Liver (tissue), 7 donors: ENCODE measurements at regions not wholly inside any gene's neighbourhood (a gene's known extent, or its start where the extent isn't known, plus 50 kb on each side); places are given as distances from the start of the nearest gene placed in this dataset.

Experiments
- DNase-seq: peaks from one replicate; pipeline ENCODE4 v3.0.0-alpha.2; 2017; ENCODE audit warnings: low spot score
- H3K27ac ChIP-seq, 2 donors: one replicate each; pipeline ENCODE4 v1.7.0; 2013; ENCODE audit warnings: inconsistent platforms in 2 of 2, low read length in 2 of 2, control low read depth in 1 of 2, low read depth in 1 of 2, mild to moderate bottlenecking in 1 of 2
- H3K27me3 ChIP-seq, 4 donors: one replicate each; pipeline versions ENCODE4 v1.6.1 to v1.7.0; 2013; ENCODE audit warnings: low read length in 3 of 4, inconsistent platforms in 1 of 4, mild to moderate bottlenecking in 1 of 4, moderate library complexity in 1 of 4; ENCODE audit not compliant: control insufficient read depth in 4 of 4, insufficient read depth in 4 of 4
- H3K36me3 ChIP-seq, 4 donors: one replicate each; pipeline versions ENCODE4 v1.6.1 to v1.7.0; 2013; ENCODE audit warnings: low read length in 3 of 4, mild to moderate bottlenecking in 3 of 4, low read depth in 1 of 4, moderate library complexity in 1 of 4; ENCODE audit not compliant: control insufficient read depth in 4 of 4, insufficient read depth in 3 of 4
- H3K4me1 ChIP-seq, 4 donors: one replicate each; pipeline versions ENCODE4 v1.6.1 to v1.7.0; 2013; ENCODE audit warnings: low read length in 3 of 4, mild to moderate bottlenecking in 3 of 4, moderate library complexity in 1 of 4; ENCODE audit not compliant: control insufficient read depth in 4 of 4, insufficient read depth in 4 of 4
- H3K4me3 ChIP-seq, 3 donors: one replicate each; pipeline versions ENCODE4 v1.6.1 to v1.7.0; 2013; ENCODE audit warnings: low read length in 3 of 3, control low read depth in 1 of 3, low read depth in 1 of 3, mild to moderate bottlenecking in 1 of 3
- H3K9ac ChIP-seq, 2 donors: one replicate each; pipeline ENCODE4 v1.7.0; 2013; ENCODE audit warnings: low read length in 2 of 2, mild to moderate bottlenecking in 2 of 2, moderate library complexity in 2 of 2, control low read depth in 1 of 2, low read depth in 1 of 2
- H3K9me3 ChIP-seq, 4 donors: one replicate each; pipeline versions ENCODE4 v1.6.1 to v1.7.0; 2013; ENCODE audit warnings: low read length in 3 of 4; ENCODE audit not compliant: control insufficient read depth in 4 of 4
- FOXA1 ChIP-seq: IDR thresholded peaks from 2 replicates; pipeline ENCODE4 v1.6.1; 2016; ENCODE audit warnings: antibody characterized with exemption
- GABPA ChIP-seq, 2 donors: IDR thresholded peaks in 1 of 2; conservative IDR thresholded peaks in 1 of 2; 2 replicates each; pipeline ENCODE4 v1.6.1; 2016; ENCODE audit warnings: antibody characterized with exemption in 2 of 2, mild to moderate bottlenecking in 1 of 2, moderate library complexity in 1 of 2
- HNF4G ChIP-seq: IDR thresholded peaks from 2 replicates; pipeline ENCODE4 v1.6.1; 2016; ENCODE audit warnings: antibody characterized with exemption
- JUND ChIP-seq, 2 donors: IDR thresholded peaks; 2 replicates each; pipeline ENCODE4 v1.6.1; 2016; ENCODE audit warnings: antibody characterized with exemption in 2 of 2
- NR2F2 ChIP-seq: IDR thresholded peaks from 2 replicates; pipeline ENCODE4 v1.6.1; 2016; ENCODE audit warnings: antibody characterized with exemption
- RAD21 ChIP-seq, 2 donors: IDR thresholded peaks; 2 replicates each; pipeline ENCODE4 v1.6.1; 2016; ENCODE audit warnings: antibody characterized with exemption in 2 of 2, mild to moderate bottlenecking in 2 of 2
- RXRA ChIP-seq, 2 donors: IDR thresholded peaks; 2 replicates each; pipeline ENCODE4 v1.6.1; 2017 to 2018; ENCODE audit warnings: antibody characterized with exemption in 2 of 2, mild to moderate bottlenecking in 1 of 2
- WGBS: extraction: QIAGEN DNeasy Blood & Tissue Kit; methylation state at CpG from one replicate; pipeline ENCODE4 v1.1.7; 2013; 5-methylcytosine and 5-hydroxymethylcytosine counted together
- TF ChIP-seq, protein P1 (sequence below): IDR thresholded peaks from 2 replicates; pipeline ENCODE4 v1.6.1; 2016; ENCODE audit warnings: antibody characterized with exemption, mild to moderate bottlenecking
- TF ChIP-seq, protein P2 (sequence below): IDR thresholded peaks from 2 replicates; pipeline ENCODE4 v1.6.1; 2016; ENCODE audit warnings: antibody characterized with exemption
- donor health status: healthy.
- donor health status: healthy.
- donor health status: healthy.
- donor health status: healthy.

DNA sequence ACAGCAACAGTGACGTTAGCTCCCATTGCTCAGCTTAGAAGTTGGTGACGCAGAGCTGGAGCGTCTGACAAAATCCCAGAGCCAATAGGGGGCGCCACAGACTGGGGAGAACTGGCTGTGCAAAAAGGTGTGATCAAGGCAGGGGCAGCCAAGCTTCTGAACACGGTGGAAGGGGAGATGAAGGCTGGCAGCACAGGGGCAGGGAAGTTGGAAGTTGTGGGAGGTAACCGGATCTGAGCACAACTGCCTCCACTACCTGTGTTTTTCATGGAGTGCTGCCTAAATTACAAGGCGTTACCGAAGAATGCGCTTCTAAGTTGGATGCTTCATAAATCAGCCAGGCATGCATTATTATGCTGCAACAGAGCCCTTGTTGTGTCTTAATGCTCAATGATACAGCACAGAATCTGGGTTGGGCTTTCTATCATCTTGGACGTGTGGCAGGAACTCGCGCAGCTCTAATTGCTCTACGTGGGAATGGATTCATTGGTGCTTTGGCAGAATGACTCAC is 370.0 kb downstream of the SLC4A3 start:
- no peaks in the 10 kb centered on the region for H3K36me3 ChIP-seq
- no peaks in the 10 kb centered on the region for H3K4me1 ChIP-seq
- TF ChIP-seq, protein P1, sequence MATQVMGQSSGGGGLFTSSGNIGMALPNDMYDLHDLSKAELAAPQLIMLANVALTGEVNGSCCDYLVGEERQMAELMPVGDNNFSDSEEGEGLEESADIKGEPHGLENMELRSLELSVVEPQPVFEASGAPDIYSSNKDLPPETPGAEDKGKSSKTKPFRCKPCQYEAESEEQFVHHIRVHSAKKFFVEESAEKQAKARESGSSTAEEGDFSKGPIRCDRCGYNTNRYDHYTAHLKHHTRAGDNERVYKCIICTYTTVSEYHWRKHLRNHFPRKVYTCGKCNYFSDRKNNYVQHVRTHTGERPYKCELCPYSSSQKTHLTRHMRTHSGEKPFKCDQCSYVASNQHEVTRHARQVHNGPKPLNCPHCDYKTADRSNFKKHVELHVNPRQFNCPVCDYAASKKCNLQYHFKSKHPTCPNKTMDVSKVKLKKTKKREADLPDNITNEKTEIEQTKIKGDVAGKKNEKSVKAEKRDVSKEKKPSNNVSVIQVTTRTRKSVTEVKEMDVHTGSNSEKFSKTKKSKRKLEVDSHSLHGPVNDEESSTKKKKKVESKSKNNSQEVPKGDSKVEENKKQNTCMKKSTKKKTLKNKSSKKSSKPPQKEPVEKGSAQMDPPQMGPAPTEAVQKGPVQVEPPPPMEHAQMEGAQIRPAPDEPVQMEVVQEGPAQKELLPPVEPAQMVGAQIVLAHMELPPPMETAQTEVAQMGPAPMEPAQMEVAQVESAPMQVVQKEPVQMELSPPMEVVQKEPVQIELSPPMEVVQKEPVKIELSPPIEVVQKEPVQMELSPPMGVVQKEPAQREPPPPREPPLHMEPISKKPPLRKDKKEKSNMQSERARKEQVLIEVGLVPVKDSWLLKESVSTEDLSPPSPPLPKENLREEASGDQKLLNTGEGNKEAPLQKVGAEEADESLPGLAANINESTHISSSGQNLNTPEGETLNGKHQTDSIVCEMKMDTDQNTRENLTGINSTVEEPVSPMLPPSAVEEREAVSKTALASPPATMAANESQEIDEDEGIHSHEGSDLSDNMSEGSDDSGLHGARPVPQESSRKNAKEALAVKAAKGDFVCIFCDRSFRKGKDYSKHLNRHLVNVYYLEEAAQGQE, result no peak
- TF ChIP-seq RAD21 (IDR thresholded peaks at IDR 0.05), result peak in 1 of 2 donors; percentile 28
- H3K27ac ChIP-seq, result no peak overlapping the region
- WGBS, result 69% methylated on average over 13 of the region's 13 CpGs
- no peak overlapping the region for H3K4me3 ChIP-seq
- H3K9me3 ChIP-seq, result peaks cover 0 to 4% (median 1%) of the 10 kb centered on the region in 4 donors
- no peak overlapping the region for H3K9ac ChIP-seq
- H3K27me3 ChIP-seq, result peaks cover 0 to 2% (median 0%) of the 10 kb centered on the region in 4 donors
- DNase-seq, result peak; percentile 36

DNA sequence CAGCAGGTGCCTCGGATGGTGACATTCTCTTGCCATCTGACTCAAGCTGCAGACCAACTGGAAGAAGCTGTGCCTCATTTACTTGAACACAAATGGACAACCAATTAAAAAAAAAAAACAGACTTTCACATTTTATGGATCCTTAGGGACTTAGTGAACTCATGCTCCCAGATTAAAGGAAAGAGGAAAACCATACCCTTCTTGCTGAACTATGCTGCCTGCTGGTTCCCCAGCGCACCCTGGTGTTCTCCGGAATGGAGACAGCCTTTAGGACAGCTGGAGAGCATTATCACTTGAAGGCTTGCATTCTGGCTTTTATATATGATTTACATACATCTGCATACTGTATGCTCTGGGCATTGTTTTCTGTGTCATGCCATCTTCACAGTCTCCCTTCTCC is 370.7 kb downstream of the SLC4A3 start:
- no peak overlapping the region for H3K9ac ChIP-seq
- WGBS, result 90% methylated on average over 3 of the region's 3 CpGs
- no peak for DNase-seq
- TF ChIP-seq HNF4G (no peak), RXRA (IDR thresholded peaks at IDR 0.05) (no peak), RAD21 (IDR thresholded peaks at IDR 0.05) (no peak)
- TF ChIP-seq, protein P2, sequence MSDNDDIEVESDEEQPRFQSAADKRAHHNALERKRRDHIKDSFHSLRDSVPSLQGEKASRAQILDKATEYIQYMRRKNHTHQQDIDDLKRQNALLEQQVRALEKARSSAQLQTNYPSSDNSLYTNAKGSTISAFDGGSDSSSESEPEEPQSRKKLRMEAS, result no peak
- TF ChIP-seq, protein P1, result no peak
- no peaks in the 10 kb centered on the region for H3K36me3 ChIP-seq
- H3K4me3 ChIP-seq, result no peak overlapping the region
- H3K4me1 ChIP-seq, result no peaks in the 10 kb centered on the region
- peaks cover 0 to 2% (median 0%) of the 10 kb centered on the region in 4 donors for H3K27me3 ChIP-seq
- H3K27ac ChIP-seq, result no peak overlapping the region
- H3K9me3 ChIP-seq, result peaks cover 0 to 4% (median 1%) of the 10 kb centered on the region in 4 donors

DNA sequence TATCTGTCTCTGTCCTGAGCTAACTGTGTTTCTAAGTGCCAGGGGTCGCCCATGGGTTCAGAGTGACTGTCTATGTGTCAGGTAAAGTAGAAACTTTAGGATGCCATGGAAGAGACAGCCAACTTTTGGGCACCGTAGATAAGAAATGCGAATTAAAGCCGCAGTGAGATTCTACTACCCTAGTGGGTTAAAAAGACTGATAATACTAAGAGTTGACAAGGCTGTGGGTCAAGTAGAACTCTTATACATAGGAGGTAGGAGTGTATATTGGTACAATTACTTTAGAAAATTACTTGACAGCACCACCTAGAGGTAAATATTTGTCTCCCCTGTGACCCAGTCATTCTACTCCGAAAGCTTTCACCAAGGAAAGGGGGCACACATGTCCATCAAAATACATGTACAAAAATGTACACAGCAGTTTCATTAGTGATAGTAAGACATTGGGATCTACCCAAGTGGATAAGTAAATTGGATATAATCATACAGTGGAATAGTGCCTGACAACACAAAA is 371.3 kb downstream of the SLC4A3 start:
- TF ChIP-seq NR2F2 (no peak), FOXA1 (no peak), JUND (IDR thresholded peaks at IDR 0.05) (no peak), GABPA (IDR thresholded peaks at IDR 0.05 in 1 of 2, conservative IDR thresholded peaks at IDR 0.05 in 1 of 2) (no peak), HNF4G (no peak)
- TF ChIP-seq, protein P2, result no peak
- TF ChIP-seq, protein P1, result no peak
- 71% methylated on average over 5 of the region's 5 CpGs for WGBS

More for the DNA sequence above, 371.3 kb downstream of the SLC4A3 start:
- Histone ChIP-seq H3K27me3 (peaks cover 0 to 2% (median 0%) of the 10 kb centered on the region in 4 donors), H3K36me3 (no peaks in the 10 kb centered on the region), H3K4me3 (no peak overlapping the region), H3K27ac (no peak overlapping the region), H3K9me3 (peaks cover 0 to 4% (median 1%) of the 10 kb centered on the region in 4 donors), H3K4me1 (no peaks in the 10 kb centered on the region), H3K9ac (no peak overlapping the region)
- no peak for DNase-seq
